Endothelial cell of umbilical vein (primary cell): ENCODE measurements at regions not wholly inside any gene's neighbourhood (a gene's known extent, or its start where the extent isn't known, plus 50 kb on each side); places are given as distances from the start of the nearest gene placed in this dataset.

ENCODE experiments used
- POLR2A ChIP-seq: IDR thresholded peaks from 2 replicates; pipeline ENCODE4 v1.6.1; 2012; ENCODE audit warnings: low read depth, mild to moderate bottlenecking, control low read depth, low read length
- TF ChIP-seq, protein P1 (sequence below), 2 donors: IDR thresholded peaks; 1 replicate in 1 of 2; 2 replicates in 1 of 2; pipeline ENCODE4 v1.5.1; 2011; ENCODE audit warnings: low read length in 2 of 2, mild to moderate bottlenecking in 2 of 2, moderate library complexity in 2 of 2, control low read depth in 1 of 2, inconsistent platforms in 1 of 2, low read depth in 1 of 2; ENCODE audit not compliant: insufficient read depth in 1 of 2; ENCODE audit errors: extremely low read depth in 1 of 2

DNA sequence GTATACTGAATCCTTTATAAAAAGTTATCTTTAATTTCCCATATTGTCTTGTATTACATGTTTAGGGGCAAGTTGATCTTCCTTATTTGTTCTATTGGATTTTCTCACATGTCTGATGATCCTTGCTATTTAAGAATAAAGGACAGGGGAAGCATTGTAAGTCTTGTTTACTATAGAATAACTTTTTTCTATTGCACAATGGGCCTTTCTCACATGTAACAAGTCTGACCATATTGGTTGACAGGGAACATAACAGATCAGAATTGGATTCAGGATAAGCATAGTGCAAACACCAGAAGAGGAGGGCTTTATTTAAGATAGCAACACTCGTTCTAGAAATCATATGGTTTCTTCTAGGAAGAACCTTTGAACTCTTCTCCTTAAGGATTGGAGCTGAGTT is 257.9 kb upstream of the RBMS3 start:
- TF ChIP-seq POLR2A: no peak
- TF ChIP-seq, protein P1, sequence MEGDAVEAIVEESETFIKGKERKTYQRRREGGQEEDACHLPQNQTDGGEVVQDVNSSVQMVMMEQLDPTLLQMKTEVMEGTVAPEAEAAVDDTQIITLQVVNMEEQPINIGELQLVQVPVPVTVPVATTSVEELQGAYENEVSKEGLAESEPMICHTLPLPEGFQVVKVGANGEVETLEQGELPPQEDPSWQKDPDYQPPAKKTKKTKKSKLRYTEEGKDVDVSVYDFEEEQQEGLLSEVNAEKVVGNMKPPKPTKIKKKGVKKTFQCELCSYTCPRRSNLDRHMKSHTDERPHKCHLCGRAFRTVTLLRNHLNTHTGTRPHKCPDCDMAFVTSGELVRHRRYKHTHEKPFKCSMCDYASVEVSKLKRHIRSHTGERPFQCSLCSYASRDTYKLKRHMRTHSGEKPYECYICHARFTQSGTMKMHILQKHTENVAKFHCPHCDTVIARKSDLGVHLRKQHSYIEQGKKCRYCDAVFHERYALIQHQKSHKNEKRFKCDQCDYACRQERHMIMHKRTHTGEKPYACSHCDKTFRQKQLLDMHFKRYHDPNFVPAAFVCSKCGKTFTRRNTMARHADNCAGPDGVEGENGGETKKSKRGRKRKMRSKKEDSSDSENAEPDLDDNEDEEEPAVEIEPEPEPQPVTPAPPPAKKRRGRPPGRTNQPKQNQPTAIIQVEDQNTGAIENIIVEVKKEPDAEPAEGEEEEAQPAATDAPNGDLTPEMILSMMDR (IDR thresholded peaks at IDR 0.05; ENCODE audit: extremely low read depth in 1 of 2, insufficient read depth in 1 of 2, low read depth in 1 of 2, low read length in 2 of 2): no peak
